Testis (tissue), 2 donors: ENCODE measurements at regions not wholly inside any gene's neighbourhood (a gene's known extent, or its start where the extent isn't known, plus 50 kb on each side); places are given as distances from the start of the nearest gene placed in this dataset.

Experiments
- CTCF ChIP-seq, 3 experiments: fragments of 450-650 bp in 2 of 3; fragments of 200-600 bp in 1 of 3; sonication (generic) in 1 of 3; IDR thresholded peaks; one replicate each; pipeline ENCODE4 v1.5.1; 2016 to 2019; ENCODE audit warnings: antibody characterized with exemption in 3 of 3, mild to moderate bottlenecking in 2 of 3, moderate library complexity in 1 of 3
- POLR2A ChIP-seq: fragments of 450-650 bp; IDR thresholded peaks from one replicate; pipeline ENCODE4 v1.6.1; 2017; ENCODE audit warnings: antibody characterized with exemption, mild to moderate bottlenecking, moderate library complexity

- no peak for TF ChIP-seq CTCF (IDR thresholded peaks at IDR 0.05)
- no peak for TF ChIP-seq POLR2A
Observed at GRCh38 chr15:62439543-62440016, 274.5 kb upstream of the C2CD4B start.
